HCEC 1CT (cell line): ENCODE measurements at regions not wholly inside any gene's neighbourhood (a gene's known extent, or its start where the extent isn't known, plus 50 kb on each side); places are given as distances from the start of the nearest gene placed in this dataset.

Experiments used
- DNase-seq: peaks from one replicate; pipeline ENCODE4 v3.0.0-alpha.2; 2017

GRCh38 chr12:116650585-116651087 lies 87.2 kb downstream of the SPRING1 start:
- no peak for DNase-seq

- no peak for DNase-seq
These were observed 87.8 kb downstream of the SPRING1 start for GRCh38 chr12:116650062-116650461.

- DNase-seq: no peak
These were observed 88.6 kb downstream of the MAP1LC3B2 start for GRCh38 chr12:116647813-116648212.

- no peak for DNase-seq
These were observed 87.7 kb downstream of the MAP1LC3B2 start for GRCh38 chr12:116646901-116647300.

- no peak for DNase-seq
These were observed 85.6 kb downstream of the MAP1LC3B2 start for GRCh38 chr12:116644806-116645205.

GRCh38 chr12:116642683-116643082 lies 83.5 kb downstream of the MAP1LC3B2 start:
- no peak for DNase-seq

- DNase-seq: no peak
These were observed 82.9 kb downstream of the MAP1LC3B2 start for GRCh38 chr12:116642106-116642505.

- DNase-seq: no peak
These were observed 81.1 kb downstream of the MAP1LC3B2 start for GRCh38 chr12:116640281-116640680.

GRCh38 chr12:116639765-116640164 lies 80.6 kb downstream of the MAP1LC3B2 start:
- DNase-seq: no peak

GRCh38 chr12:116638376-116638775 lies 79.2 kb downstream of the MAP1LC3B2 start:
- DNase-seq: no peak

- DNase-seq: no peak
These were observed 78.5 kb downstream of the MAP1LC3B2 start for GRCh38 chr12:116637589-116638150.

- DNase-seq: no peak
These were observed 77.7 kb downstream of the MAP1LC3B2 start for GRCh38 chr12:116636608-116637519.

GRCh38 chr12:116635487-116635886 lies 76.3 kb downstream of the MAP1LC3B2 start:
- no peak for DNase-seq

- DNase-seq: no peak
These were observed 74.3 kb downstream of the MAP1LC3B2 start for GRCh38 chr12:116633476-116633875.

- DNase-seq: no peak
These were observed 72.4 kb downstream of the MAP1LC3B2 start for GRCh38 chr12:116631619-116632018.

- no peak for DNase-seq
These were observed 71.6 kb downstream of the MAP1LC3B2 start for GRCh38 chr12:116630762-116631161.

- DNase-seq: no peak
These were observed 70.3 kb downstream of the MAP1LC3B2 start for GRCh38 chr12:116629480-116629879.

- no peak for DNase-seq
These were observed 69.8 kb downstream of the MAP1LC3B2 start for GRCh38 chr12:116628989-116629388.

- no peak for DNase-seq
These were observed 69.2 kb downstream of the MAP1LC3B2 start for GRCh38 chr12:116628450-116628793.
